ENCODE measurements at regions not wholly inside any gene's neighbourhood (a gene's known extent, or its start where the extent isn't known, plus 50 kb on each side); places are given as distances from the start of the nearest gene placed in this dataset.

DNA sequence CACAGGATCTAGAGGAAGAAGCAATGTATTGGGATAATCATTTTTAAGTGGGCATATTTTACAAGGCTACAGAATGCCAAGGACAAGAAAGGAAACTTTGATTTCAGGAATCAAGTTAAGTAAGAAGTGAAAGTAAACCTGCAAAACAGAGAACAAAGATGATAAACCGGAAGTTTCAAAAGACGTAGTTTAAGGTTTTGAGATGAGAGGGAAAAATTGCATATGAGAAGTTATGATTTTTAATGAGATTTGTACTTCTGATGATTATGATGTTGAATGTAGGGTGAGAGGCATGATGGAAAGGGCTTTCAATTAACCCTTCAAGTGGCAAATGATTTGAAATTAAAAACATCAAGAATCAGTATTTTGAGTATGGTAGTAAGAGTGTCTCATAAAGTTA is 134.9 kb downstream of the CAPZA3 start:
- 46% methylated on average over 2 of the region's 2 CpGs for WGBS
- Histone ChIP-seq H3K4me3 (no peak overlapping the region), H3K4me1 (peaks cover 10 to 31% (median 28%) of the 10 kb centered on the region in 4 donors), H3K27me3 (no peaks in the 10 kb centered on the region), H3K9me3 (no peaks in the 10 kb centered on the region), H3K36me3 (no peaks in the 10 kb centered on the region), H3K27ac (replicated peaks in 1 of 4) (no peak overlapping the region)
- TF ChIP-seq POLR2AphosphoS5 (IDR thresholded peaks at IDR 0.05) = no peak
- TF ChIP-seq, protein P1, sequence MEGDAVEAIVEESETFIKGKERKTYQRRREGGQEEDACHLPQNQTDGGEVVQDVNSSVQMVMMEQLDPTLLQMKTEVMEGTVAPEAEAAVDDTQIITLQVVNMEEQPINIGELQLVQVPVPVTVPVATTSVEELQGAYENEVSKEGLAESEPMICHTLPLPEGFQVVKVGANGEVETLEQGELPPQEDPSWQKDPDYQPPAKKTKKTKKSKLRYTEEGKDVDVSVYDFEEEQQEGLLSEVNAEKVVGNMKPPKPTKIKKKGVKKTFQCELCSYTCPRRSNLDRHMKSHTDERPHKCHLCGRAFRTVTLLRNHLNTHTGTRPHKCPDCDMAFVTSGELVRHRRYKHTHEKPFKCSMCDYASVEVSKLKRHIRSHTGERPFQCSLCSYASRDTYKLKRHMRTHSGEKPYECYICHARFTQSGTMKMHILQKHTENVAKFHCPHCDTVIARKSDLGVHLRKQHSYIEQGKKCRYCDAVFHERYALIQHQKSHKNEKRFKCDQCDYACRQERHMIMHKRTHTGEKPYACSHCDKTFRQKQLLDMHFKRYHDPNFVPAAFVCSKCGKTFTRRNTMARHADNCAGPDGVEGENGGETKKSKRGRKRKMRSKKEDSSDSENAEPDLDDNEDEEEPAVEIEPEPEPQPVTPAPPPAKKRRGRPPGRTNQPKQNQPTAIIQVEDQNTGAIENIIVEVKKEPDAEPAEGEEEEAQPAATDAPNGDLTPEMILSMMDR (IDR thresholded peaks at IDR 0.05) = no peak
- TF ChIP-seq EP300 (IDR thresholded peaks at IDR 0.05) = no peak
- no peak for TF ChIP-seq POLR2A (IDR thresholded peaks at IDR 0.05; ENCODE audit: low read depth)
- intact Hi-C loops (cut with DNase I) = no loop called here
- DNase-seq (ENCODE audit: extremely low spot score) = no peak

DNA sequence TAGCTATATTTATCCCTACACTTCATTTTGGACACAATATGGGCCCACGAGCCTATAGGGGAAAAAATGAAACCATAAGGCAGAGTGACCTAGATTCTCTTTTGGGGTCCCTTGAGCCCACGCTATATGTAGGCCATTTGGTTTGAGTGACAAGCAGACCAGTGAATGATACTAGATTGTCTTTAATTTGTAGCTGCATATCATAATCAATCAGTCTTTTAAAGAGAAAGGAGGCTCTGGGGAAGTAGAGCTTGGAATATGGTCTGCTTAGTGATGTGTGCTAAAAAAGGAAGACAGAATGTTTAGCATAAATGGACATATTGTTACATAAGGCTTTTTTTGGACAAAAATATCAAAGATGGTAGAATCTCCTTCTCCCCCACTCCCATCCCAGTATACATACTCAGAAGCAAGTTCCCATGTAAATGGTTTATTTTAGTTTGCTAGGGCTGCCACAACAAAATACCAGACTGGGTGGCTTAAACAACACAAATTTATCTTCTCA is 140.8 kb downstream of the CAPZA3 start:
- no peaks in the 10 kb centered on the region for H3K36me3 ChIP-seq
- no peaks in the 10 kb centered on the region for H3K9me3 ChIP-seq
- H3K4me1 ChIP-seq = peaks cover 0 to 16% (median 15%) of the 10 kb centered on the region in 4 donors
- intact Hi-C loops (cut with DNase I) = no loop called here
- no peak overlapping the region for H3K4me3 ChIP-seq
- TF ChIP-seq POLR2AphosphoS5 (IDR thresholded peaks at IDR 0.05) (no peak), EP300 (IDR thresholded peaks at IDR 0.05) (no peak), POLR2A (IDR thresholded peaks at IDR 0.05; ENCODE audit: low read depth) (no peak)
- TF ChIP-seq, protein P1 (IDR thresholded peaks at IDR 0.05) = no peak
- no peak overlapping the region for H3K27ac ChIP-seq (replicated peaks in 1 of 4)
- no peak for DNase-seq (ENCODE audit: extremely low spot score)
- H3K27me3 ChIP-seq = no peaks in the 10 kb centered on the region
- 100% methylated on average over 2 of the region's 2 CpGs for WGBS

DNA sequence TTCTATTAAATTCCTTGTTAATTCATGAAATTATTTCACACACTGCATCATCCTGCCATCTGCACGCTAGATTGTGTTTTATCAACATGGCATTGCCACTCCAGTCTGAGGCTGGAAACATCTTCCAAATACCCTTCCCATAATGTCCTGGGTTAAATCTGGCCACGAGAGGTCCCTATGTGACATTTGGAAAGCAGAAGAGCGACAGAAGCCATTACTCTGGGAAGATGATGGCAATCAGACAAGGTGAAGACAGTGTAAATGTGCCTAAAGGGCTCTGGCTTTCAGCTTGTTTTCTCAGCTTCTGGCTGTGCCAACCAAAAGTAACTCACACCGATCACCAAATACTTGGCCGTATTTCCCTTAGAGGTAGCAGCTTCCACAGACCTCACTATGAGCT is 144.8 kb downstream of the CAPZA3 start:
- Histone ChIP-seq H3K27me3 (no peaks in the 10 kb centered on the region), H3K4me1 (peaks cover 0 to 17% (median 9%) of the 10 kb centered on the region in 4 donors), H3K4me3 (no peak overlapping the region), H3K9me3 (no peaks in the 10 kb centered on the region), H3K27ac (replicated peaks in 1 of 4) (no peak overlapping the region), H3K36me3 (no peaks in the 10 kb centered on the region)
- 81% methylated on average over 5 of the region's 5 CpGs for WGBS
- no peak for TF ChIP-seq POLR2AphosphoS5 (IDR thresholded peaks at IDR 0.05)
- TF ChIP-seq, protein P1 (IDR thresholded peaks at IDR 0.05) = no peak
- TF ChIP-seq EP300 (IDR thresholded peaks at IDR 0.05) = no peak
- intact Hi-C loops (cut with DNase I) = no loop called here
- no peak for DNase-seq (ENCODE audit: extremely low spot score)

DNA sequence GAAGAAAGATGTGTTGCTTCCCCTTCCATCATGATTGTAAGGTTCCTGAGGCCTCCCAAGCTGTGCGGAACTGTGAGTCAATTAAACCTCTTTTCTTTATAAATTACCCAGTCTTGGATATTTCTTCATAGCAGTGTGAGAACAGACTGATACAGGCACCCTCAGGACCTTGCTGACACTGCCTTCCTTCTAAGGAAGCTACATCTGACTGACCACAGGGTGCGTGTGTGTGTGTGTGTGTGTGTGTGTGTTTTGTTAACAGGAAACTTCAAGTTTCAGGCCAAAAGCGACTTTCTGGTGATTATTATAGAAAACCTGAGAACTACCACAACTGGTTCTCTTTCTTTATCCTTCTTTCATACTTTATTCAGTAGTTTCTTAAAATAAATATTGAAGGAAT is 149.0 kb downstream of the CAPZA3 start:
- intact Hi-C loops (cut with DNase I) = no loop called here

More for the DNA sequence above, 149.0 kb downstream of the CAPZA3 start:
- Histone ChIP-seq H3K27me3 (no peaks in the 10 kb centered on the region), H3K27ac (replicated peaks in 1 of 4) (peak overlapping the region; percentile 48 to 69 (median 68)), H3K36me3 (no peaks in the 10 kb centered on the region), H3K4me1 (peaks cover 0 to 23% (median 19%) of the 10 kb centered on the region in 4 donors), H3K9me3 (peaks cover 0 to 5% (median 0%) of the 10 kb centered on the region in 4 donors), H3K4me3 (no peak overlapping the region)
- WGBS = 69% methylated on average over 3 of the region's 3 CpGs
- no peak for DNase-seq (ENCODE audit: extremely low spot score)
- TF ChIP-seq EP300 (IDR thresholded peaks at IDR 0.05) = no peak
- TF ChIP-seq POLR2A (IDR thresholded peaks at IDR 0.05; ENCODE audit: low read depth) = no peak
- no peak for TF ChIP-seq POLR2AphosphoS5 (IDR thresholded peaks at IDR 0.05)
- TF ChIP-seq, protein P1 (IDR thresholded peaks at IDR 0.05) = no peak
